WI38 (cell line): ENCODE measurements at regions not wholly inside any gene's neighbourhood (a gene's known extent, or its start where the extent isn't known, plus 50 kb on each side); places are given as distances from the start of the nearest gene placed in this dataset.

ENCODE experiments used
- H3K4me3 ChIP-seq: 2 replicates; pipeline ENCODE4 v1.5.1; 2011; ENCODE audit warnings: low read depth, mild to moderate bottlenecking, control low read depth, low read length
- CTCF ChIP-seq: IDR thresholded peaks from 2 replicates; pipeline ENCODE4 v1.5.1; 2012; ENCODE audit warnings: low read depth, mild to moderate bottlenecking, control low read depth, low read length

- no peak overlapping the region for H3K4me3 ChIP-seq
- TF ChIP-seq CTCF = no peak
These were observed 154.6 kb upstream of the RPS6KA3 start for GRCh38 chrX:20421275-20421674.

- no peak for TF ChIP-seq CTCF
These were observed 153.3 kb upstream of the RPS6KA3 start for GRCh38 chrX:20420058-20420457.

GRCh38 chrX:20418379-20419150, 151.9 kb upstream of the RPS6KA3 start:
- TF ChIP-seq CTCF = no peak
- H3K4me3 ChIP-seq = no peak overlapping the region

More at GRCh38 chrX:20420058-20420457, 153.3 kb upstream of the RPS6KA3 start:
- H3K4me3 ChIP-seq = no peak overlapping the region

- no peak for TF ChIP-seq CTCF
- no peak overlapping the region for H3K4me3 ChIP-seq
These were observed 148.2 kb upstream of the RPS6KA3 start for GRCh38 chrX:20414762-20415445.

GRCh38 chrX:20414066-20414465, 147.4 kb upstream of the RPS6KA3 start:
- TF ChIP-seq CTCF = no peak

GRCh38 chrX:20412871-20413486, 146.3 kb upstream of the RPS6KA3 start:
- TF ChIP-seq CTCF = no peak
- H3K4me3 ChIP-seq = no peak overlapping the region

More at GRCh38 chrX:20414066-20414465, 147.4 kb upstream of the RPS6KA3 start:
- no peak overlapping the region for H3K4me3 ChIP-seq

- TF ChIP-seq CTCF = no peak
These were observed 143.8 kb upstream of the RPS6KA3 start for GRCh38 chrX:20410540-20410939.

More at GRCh38 chrX:20410540-20410939, 143.8 kb upstream of the RPS6KA3 start:
- no peak overlapping the region for H3K4me3 ChIP-seq
